ENCODE measurements at regions not wholly inside any gene's neighbourhood (a gene's known extent, or its start where the extent isn't known, plus 50 kb on each side); places are given as distances from the start of the nearest gene placed in this dataset.

- Histone ChIP-seq H3K4me1 (ENCODE audit: control insufficient read depth, insufficient read depth, low read length) (no peaks in the 10 kb centered on the region), H3K9me3 (ENCODE audit: control insufficient read depth, insufficient read depth, low read depth, low read length) (no peaks in the 10 kb centered on the region), H3K27ac (ENCODE audit: low read length) (no peak overlapping the region), H3K4me3 (ENCODE audit: low read depth in 2 of 2, low read length in 2 of 2) (no peak overlapping the region), H3K36me3 (ENCODE audit: control insufficient read depth, insufficient read depth, low read length) (no peaks in the 10 kb centered on the region), H3K27me3 (ENCODE audit: control insufficient read depth, insufficient read depth, low read length) (no peaks in the 10 kb centered on the region)
- ChIA-PET CTCF (no interaction called here), POLR2A (no interaction called here)
- in situ Hi-C loops (cut with HindIII; ENCODE audit: low pct_unique_long_range_greater_than_20kb, low sequenced_read_pairs) = no loop called here
- ATAC-seq (no peak), DNase-seq (ENCODE audit: low read depth, low spot score) (no peak)
- TF ChIP-seq CTCF (IDR thresholded peaks at IDR 0.05) (no peak), POLR2AphosphoS5 (IDR thresholded peaks at IDR 0.05; ENCODE audit: low read depth, low read length) (no peak), TCF7L2 (IDR thresholded peaks at IDR 0.05; ENCODE audit: low read depth, low read length) (no peak), SIN3A (IDR thresholded peaks at IDR 0.05; ENCODE audit: borderline replicate concordance, insufficient read depth, low read depth, low read length) (no peak), REST (IDR thresholded peaks at IDR 0.05; ENCODE audit: insufficient read depth in 1 of 2, low read depth in 2 of 2, low read length in 1 of 2) (no peak)
- intact Hi-C loops (cut with micrococcal nuclease; ENCODE audit: unreplicated experiment) = no loop called here
- no TSS peak for BruUV-seq (replicated peaks)
Measured at GRCh38 chr18:34281290-34281689, 56.6 kb upstream of the NOL4 start.

GRCh38 chr18:34281722-34282121, 57.0 kb upstream of the NOL4 start:
- in situ Hi-C loops (cut with HindIII; ENCODE audit: low pct_unique_long_range_greater_than_20kb, low sequenced_read_pairs) (no loop called here), intact Hi-C loops (cut with micrococcal nuclease; ENCODE audit: unreplicated experiment) (no loop called here)
- Histone ChIP-seq H3K27ac (ENCODE audit: low read length) (no peak overlapping the region), H3K9me3 (ENCODE audit: control insufficient read depth, insufficient read depth, low read depth, low read length) (no peaks in the 10 kb centered on the region), H3K4me1 (ENCODE audit: control insufficient read depth, insufficient read depth, low read length) (no peaks in the 10 kb centered on the region), H3K27me3 (ENCODE audit: control insufficient read depth, insufficient read depth, low read length) (no peaks in the 10 kb centered on the region), H3K36me3 (ENCODE audit: control insufficient read depth, insufficient read depth, low read length) (no peaks in the 10 kb centered on the region), H3K4me3 (ENCODE audit: low read depth in 2 of 2, low read length in 2 of 2) (no peak overlapping the region)
- DNase-seq (ENCODE audit: low read depth, low spot score) (no peak), ATAC-seq (no peak)
- no TSS peak for BruUV-seq (replicated peaks)
- POLR2A ChIA-PET = no interaction called here
- CTCF ChIA-PET = no interaction called here
- no peak for TF ChIP-seq SIN3A (IDR thresholded peaks at IDR 0.05; ENCODE audit: borderline replicate concordance, insufficient read depth, low read depth, low read length)
- no peak for TF ChIP-seq TCF7L2 (IDR thresholded peaks at IDR 0.05; ENCODE audit: low read depth, low read length)
- no peak for TF ChIP-seq POLR2AphosphoS5 (IDR thresholded peaks at IDR 0.05; ENCODE audit: low read depth, low read length)
- TF ChIP-seq CTCF (IDR thresholded peaks at IDR 0.05) = no peak
- TF ChIP-seq REST (IDR thresholded peaks at IDR 0.05; ENCODE audit: insufficient read depth in 1 of 2, low read depth in 2 of 2, low read length in 1 of 2) = no peak

Data from Panc1 (cell line).